Body of pancreas (tissue), 4 donors: ENCODE measurements at regions not wholly inside any gene's neighbourhood (a gene's known extent, or its start where the extent isn't known, plus 50 kb on each side); places are given as distances from the start of the nearest gene placed in this dataset.

ENCODE experiments used
- ATAC-seq: fragments of 150-250 bp; one replicate; pipeline ENCODE4 v1.9.1; 2016
- DNase-seq, 4 donors: peaks; one replicate each; pipeline ENCODE4 v3.0.0-alpha.2; 2019
- H3K27ac ChIP-seq, 4 donors: fragments of 200-600 bp; sonication (generic); 1 replicate in 3 of 4; 2 replicates in 1 of 4; pipeline versions ENCODE4 v1.5.1 to v1.6.1; 2016 to 2019; ENCODE audit warnings: mild to moderate bottlenecking in 1 of 4, mixed read lengths in 1 of 4, moderate library complexity in 1 of 4
- H3K27me3 ChIP-seq, 2 donors: fragments of 200-600 bp; sonication (generic); one replicate each; pipeline ENCODE4 v1.6.0; 2016; ENCODE audit warnings: mild to moderate bottlenecking in 1 of 2
- H3K36me3 ChIP-seq, 2 donors: fragments of 200-600 bp; sonication (generic); replicated peaks in 1 of 2; 2 replicates each; pipeline ENCODE4 v1.5.1; 2016; ENCODE audit warnings: low read depth in 2 of 2; ENCODE audit not compliant: insufficient read depth in 1 of 2
- H3K4me1 ChIP-seq: fragments of 200-600 bp; sonication (generic); one replicate; pipeline ENCODE4 v1.6.0; 2016
- H3K4me3 ChIP-seq, 2 donors: fragments of 200-600 bp; sonication (generic); 1 replicate in 1 of 2; 2 replicates in 1 of 2; pipeline ENCODE4 v1.5.1; 2016 to 2019
- H3K9me3 ChIP-seq, 3 donors: fragments of 200-600 bp; sonication (generic); 1 replicate in 2 of 3; 2 replicates in 1 of 3; pipeline ENCODE4 v1.5.1; 2016
- CTCF ChIP-seq, 7 experiments: fragments of 450-650 bp in 4 of 7; fragments of 200-600 bp in 3 of 7; sonication (generic) in 3 of 7; IDR thresholded peaks; one replicate each; pipeline ENCODE4 v1.5.1; 2016 to 2019; ENCODE audit warnings: antibody characterized with exemption in 7 of 7
- POLR2A ChIP-seq, 3 donors: fragments of 450-650 bp; IDR thresholded peaks; one replicate each; pipeline ENCODE4 v1.6.1; 2016; ENCODE audit warnings: antibody characterized with exemption in 3 of 3, mild to moderate bottlenecking in 2 of 3
- WGBS, 2 donors: methylation state at CpG; one replicate each; pipeline ENCODE4 v1.1.5; 2017; 5-methylcytosine and 5-hydroxymethylcytosine counted together
- intact Hi-C: fragments of 100-400 bp; cut with DNase I; formaldehyde crosslinking; loops from one replicate; pipeline ENCODE4 v1.15.1; 2023

GRCh38 chr2:192437653-192438052 lies 242.9 kb upstream of the TMEFF2 start:
- Histone ChIP-seq H3K36me3 (no peaks in the 10 kb centered on the region), H3K4me3 (no peak overlapping the region), H3K4me1 (no peaks in the 10 kb centered on the region), H3K27me3 (no peaks in the 10 kb centered on the region), H3K27ac (no peak overlapping the region), H3K9me3 (no peaks in the 10 kb centered on the region)
- no peak for ATAC-seq
- no peak for DNase-seq
- no peak for TF ChIP-seq CTCF (IDR thresholded peaks at IDR 0.05)
- no peak for TF ChIP-seq POLR2A (IDR thresholded peaks at IDR 0.05)
- intact Hi-C loops = no loop called here
- 15 to 26% methylated on average over 4 of the region's 4 CpGs for WGBS, 2 donors

DNA sequence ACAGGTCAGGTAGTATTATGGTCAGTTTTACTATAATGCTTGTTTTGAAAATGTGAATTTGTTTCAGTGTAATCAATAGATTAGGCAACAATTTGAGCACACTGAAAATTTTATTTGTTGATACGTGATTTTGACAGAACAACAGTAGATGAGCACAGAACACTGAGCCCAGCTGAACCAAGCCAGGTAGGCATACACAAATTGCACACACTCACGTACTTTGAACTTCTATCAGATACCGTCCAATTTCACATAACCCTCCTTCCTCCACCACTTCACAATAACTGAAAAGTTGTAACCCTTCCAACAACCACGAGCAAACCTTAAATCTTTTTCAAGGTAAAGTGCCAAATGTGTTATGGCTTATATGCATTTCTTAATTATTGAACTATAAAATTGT lies 229.5 kb upstream of the TMEFF2 start:
- DNase-seq (no peak), ATAC-seq (no peak)
- Histone ChIP-seq H3K27ac (no peak overlapping the region), H3K9me3 (no peaks in the 10 kb centered on the region), H3K4me1 (no peaks in the 10 kb centered on the region), H3K27me3 (no peaks in the 10 kb centered on the region), H3K4me3 (no peak overlapping the region), H3K36me3 (no peaks in the 10 kb centered on the region)
- intact Hi-C loops = no loop called here
- TF ChIP-seq POLR2A (IDR thresholded peaks at IDR 0.05) (no peak), CTCF (IDR thresholded peaks at IDR 0.05) (no peak)
- WGBS, 2 donors = 46 to 48% methylated on average over 4 of the region's 4 CpGs

DNA sequence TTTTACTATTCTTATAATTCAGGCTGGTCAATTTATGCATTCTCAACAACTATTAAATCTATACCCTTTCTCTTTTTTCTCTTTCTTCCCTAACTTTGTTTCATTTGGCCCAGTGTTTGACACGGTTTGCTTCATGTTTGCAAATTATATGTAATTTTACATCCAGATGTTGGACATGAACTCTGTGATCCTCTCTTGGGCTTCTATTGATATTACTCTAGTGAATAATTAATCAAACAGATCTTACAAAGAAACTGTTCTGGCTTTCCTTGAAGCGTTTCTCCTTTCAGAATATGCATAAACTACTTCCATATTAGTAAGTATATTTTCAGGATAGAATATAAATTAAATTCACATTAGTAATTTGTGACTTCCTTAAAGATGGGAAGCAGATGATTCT lies 225.1 kb upstream of the TMEFF2 start:
- TF ChIP-seq POLR2A (IDR thresholded peaks at IDR 0.05) (no peak), CTCF (IDR thresholded peaks at IDR 0.05) (no peak)
- intact Hi-C loops = no loop called here
- Histone ChIP-seq H3K4me3 (no peak overlapping the region), H3K9me3 (peaks cover 0 to 3% (median 0%) of the 10 kb centered on the region in 3 donors), H3K4me1 (no peaks in the 10 kb centered on the region), H3K27ac (no peak overlapping the region), H3K36me3 (no peaks in the 10 kb centered on the region), H3K27me3 (no peaks in the 10 kb centered on the region)
- ATAC-seq (no peak), DNase-seq (no peak)
- 39 to 48% methylated on average over 2 of the region's 2 CpGs for WGBS, 2 donors

GRCh38 chr2:192416060-192416459 lies 221.3 kb upstream of the TMEFF2 start:
- H3K9me3 ChIP-seq = peaks cover 0 to 8% (median 0%) of the 10 kb centered on the region in 3 donors
- DNase-seq (no peak), ATAC-seq (no peak)
- H3K27ac ChIP-seq = no peak overlapping the region
- no peak for TF ChIP-seq CTCF (IDR thresholded peaks at IDR 0.05)
- TF ChIP-seq POLR2A (IDR thresholded peaks at IDR 0.05) = no peak
- 48 to 52% methylated on average over 4 of the region's 4 CpGs for WGBS, 2 donors
- no peaks in the 10 kb centered on the region for H3K27me3 ChIP-seq
- no peaks in the 10 kb centered on the region for H3K4me1 ChIP-seq
- H3K4me3 ChIP-seq = no peak overlapping the region
- no peaks in the 10 kb centered on the region for H3K36me3 ChIP-seq
- intact Hi-C loops = no loop called here

- no peak for ATAC-seq
- no peak for DNase-seq
- TF ChIP-seq CTCF (IDR thresholded peaks at IDR 0.05) = no peak
- no peaks in the 10 kb centered on the region for H3K36me3 ChIP-seq
- H3K4me1 ChIP-seq = no peaks in the 10 kb centered on the region
- no peak overlapping the region for H3K27ac ChIP-seq
- WGBS, 2 donors = 77 to 94% methylated on average over 12 to 15 of the region's 18 CpGs
- peaks cover 0 to 8% (median 0%) of the 10 kb centered on the region in 3 donors for H3K9me3 ChIP-seq
- no peak overlapping the region for H3K4me3 ChIP-seq
- intact Hi-C loops = no loop called here
- H3K27me3 ChIP-seq = no peaks in the 10 kb centered on the region
These were observed 220.1 kb upstream of the TMEFF2 start for GRCh38 chr2:192414794-192415193.
